ENCODE measurements at regions not wholly inside any gene's neighbourhood (a gene's known extent, or its start where the extent isn't known, plus 50 kb on each side); places are given as distances from the start of the nearest gene placed in this dataset.
"Not testable (repeated sequence)": the region's sequence is repeated elsewhere in the genome, so short reads cannot be mapped to it uniquely, and the experiment has no call there.

- TF ChIP-seq ZNF331 (CRISPR knock-in tag; IDR thresholded peaks at IDR 0.05; ENCODE audit: low read depth) (no peak), EZH2phosphoT487 (IDR thresholded peaks at IDR 0.05; ENCODE audit: unreplicated experiment) (no peak)
These were observed 159.0 kb downstream of the ZFP36L2 start (continued) for GRCh38 chr2:43067254-43068040.

GRCh38 chr2:43066541-43067253 lies 159.7 kb downstream of the ZFP36L2 start:
- not testable (repeated sequence) for H3K4me1 Mint-ChIP-seq; H2AFZ ChIP-seq; H3K27ac ChIP-seq (ENCODE audit: low read depth); H3K4me1 ChIP-seq (ENCODE audit: insufficient read depth); H3K27me3 Mint-ChIP-seq (ENCODE audit: insufficient read depth, low read depth, poor library complexity); H3K4me3 ChIP-seq; ATAC-seq; H3K4me3 Mint-ChIP-seq; H4K20me1 ChIP-seq (replicated peaks; ENCODE audit: insufficient read depth); H3F3A ChIP-seq (replicated peaks; ENCODE audit: low read depth); DNase-seq (ENCODE audit: low spot score); H3K9me2 ChIP-seq (ENCODE audit: insufficient read depth); H3K27ac Mint-ChIP-seq; H3K4me2 ChIP-seq; H3K27me3 ChIP-seq (ENCODE audit: insufficient read depth); H3K79me2 ChIP-seq (replicated peaks; ENCODE audit: insufficient read depth); H3K36me3 ChIP-seq (ENCODE audit: insufficient read depth)
- Mint-ChIP-seq H3K36me3 (ENCODE audit: low read depth) (peaks cover 12% of the 10 kb centered on the region), H3K9me3 (peaks cover 15% of the 10 kb centered on the region)

- no peak overlapping the region for H3K27ac ChIP-seq (ENCODE audit: low read depth)
- H3K9me2 ChIP-seq (ENCODE audit: insufficient read depth), result no peaks in the 10 kb centered on the region
- TF ChIP-seq NANOG (IDR thresholded peaks at IDR 0.05; ENCODE audit: borderline replicate concordance), result no peak
- no peak for TF ChIP-seq ETS1 (IDR thresholded peaks at IDR 0.05)
- TF ChIP-seq JUNB (IDR thresholded peaks at IDR 0.05; ENCODE audit: unreplicated experiment), result no peak
- TF ChIP-seq, protein P1, sequence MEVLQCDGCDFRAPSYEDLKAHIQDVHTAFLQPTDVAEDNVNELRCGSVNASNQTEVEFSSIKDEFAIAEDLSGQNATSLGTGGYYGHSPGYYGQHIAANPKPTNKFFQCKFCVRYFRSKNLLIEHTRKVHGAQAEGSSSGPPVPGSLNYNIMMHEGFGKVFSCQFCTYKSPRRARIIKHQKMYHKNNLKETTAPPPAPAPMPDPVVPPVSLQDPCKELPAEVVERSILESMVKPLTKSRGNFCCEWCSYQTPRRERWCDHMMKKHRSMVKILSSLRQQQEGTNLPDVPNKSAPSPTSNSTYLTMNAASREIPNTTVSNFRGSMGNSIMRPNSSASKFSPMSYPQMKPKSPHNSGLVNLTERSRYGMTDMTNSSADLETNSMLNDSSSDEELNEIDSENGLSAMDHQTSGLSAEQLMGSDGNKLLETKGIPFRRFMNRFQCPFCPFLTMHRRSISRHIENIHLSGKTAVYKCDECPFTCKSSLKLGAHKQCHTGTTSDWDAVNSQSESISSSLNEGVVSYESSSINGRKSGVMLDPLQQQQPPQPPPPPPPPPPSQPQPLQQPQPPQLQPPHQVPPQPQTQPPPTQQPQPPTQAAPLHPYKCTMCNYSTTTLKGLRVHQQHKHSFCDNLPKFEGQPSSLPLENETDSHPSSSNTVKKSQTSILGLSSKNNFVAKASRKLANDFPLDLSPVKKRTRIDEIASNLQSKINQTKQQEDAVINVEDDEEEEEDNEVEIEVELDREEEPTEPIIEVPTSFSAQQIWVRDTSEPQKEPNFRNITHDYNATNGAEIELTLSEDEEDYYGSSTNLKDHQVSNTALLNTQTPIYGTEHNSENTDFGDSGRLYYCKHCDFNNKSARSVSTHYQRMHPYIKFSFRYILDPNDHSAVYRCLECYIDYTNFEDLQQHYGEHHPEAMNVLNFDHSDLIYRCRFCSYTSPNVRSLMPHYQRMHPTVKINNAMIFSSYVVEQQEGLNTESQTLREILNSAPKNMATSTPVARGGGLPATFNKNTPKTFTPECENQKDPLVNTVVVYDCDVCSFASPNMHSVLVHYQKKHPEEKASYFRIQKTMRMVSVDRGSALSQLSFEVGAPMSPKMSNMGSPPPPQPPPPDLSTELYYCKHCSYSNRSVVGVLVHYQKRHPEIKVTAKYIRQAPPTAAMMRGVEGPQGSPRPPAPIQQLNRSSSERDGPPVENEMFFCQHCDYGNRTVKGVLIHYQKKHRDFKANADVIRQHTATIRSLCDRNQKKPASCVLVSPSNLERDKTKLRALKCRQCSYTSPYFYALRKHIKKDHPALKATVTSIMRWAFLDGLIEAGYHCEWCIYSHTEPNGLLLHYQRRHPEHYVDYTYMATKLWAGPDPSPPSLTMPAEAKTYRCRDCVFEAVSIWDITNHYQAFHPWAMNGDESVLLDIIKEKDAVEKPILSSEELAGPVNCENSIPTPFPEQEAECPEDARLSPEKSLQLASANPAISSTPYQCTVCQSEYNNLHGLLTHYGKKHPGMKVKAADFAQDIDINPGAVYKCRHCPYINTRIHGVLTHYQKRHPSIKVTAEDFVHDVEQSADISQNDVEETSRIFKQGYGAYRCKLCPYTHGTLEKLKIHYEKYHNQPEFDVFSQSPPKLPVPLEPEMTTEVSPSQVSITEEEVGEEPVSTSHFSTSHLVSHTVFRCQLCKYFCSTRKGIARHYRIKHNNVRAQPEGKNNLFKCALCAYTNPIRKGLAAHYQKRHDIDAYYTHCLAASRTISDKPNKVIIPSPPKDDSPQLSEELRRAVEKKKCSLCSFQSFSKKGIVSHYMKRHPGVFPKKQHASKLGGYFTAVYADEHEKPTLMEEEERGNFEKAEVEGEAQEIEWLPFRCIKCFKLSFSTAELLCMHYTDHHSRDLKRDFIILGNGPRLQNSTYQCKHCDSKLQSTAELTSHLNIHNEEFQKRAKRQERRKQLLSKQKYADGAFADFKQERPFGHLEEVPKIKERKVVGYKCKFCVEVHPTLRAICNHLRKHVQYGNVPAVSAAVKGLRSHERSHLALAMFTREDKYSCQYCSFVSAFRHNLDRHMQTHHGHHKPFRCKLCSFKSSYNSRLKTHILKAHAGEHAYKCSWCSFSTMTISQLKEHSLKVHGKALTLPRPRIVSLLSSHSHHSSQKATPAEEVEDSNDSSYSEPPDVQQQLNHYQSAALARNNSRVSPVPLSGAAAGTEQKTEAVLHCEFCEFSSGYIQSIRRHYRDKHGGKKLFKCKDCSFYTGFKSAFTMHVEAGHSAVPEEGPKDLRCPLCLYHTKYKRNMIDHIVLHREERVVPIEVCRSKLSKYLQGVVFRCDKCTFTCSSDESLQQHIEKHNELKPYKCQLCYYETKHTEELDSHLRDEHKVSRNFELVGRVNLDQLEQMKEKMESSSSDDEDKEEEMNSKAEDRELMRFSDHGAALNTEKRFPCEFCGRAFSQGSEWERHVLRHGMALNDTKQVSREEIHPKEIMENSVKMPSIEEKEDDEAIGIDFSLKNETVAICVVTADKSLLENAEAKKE (CRISPR knock-in tag; IDR thresholded peaks at IDR 0.05), result no peak
- no peak for TF ChIP-seq POLR2AphosphoS5 (IDR thresholded peaks at IDR 0.05; ENCODE audit: low read depth)
- no peak for TF ChIP-seq CREB1 (CRISPR knock-in tag; IDR thresholded peaks at IDR 0.05; ENCODE audit: low read depth)
- no peak for TF ChIP-seq ZNF331 (CRISPR knock-in tag; IDR thresholded peaks at IDR 0.05; ENCODE audit: low read depth)
- TF ChIP-seq, protein P2, sequence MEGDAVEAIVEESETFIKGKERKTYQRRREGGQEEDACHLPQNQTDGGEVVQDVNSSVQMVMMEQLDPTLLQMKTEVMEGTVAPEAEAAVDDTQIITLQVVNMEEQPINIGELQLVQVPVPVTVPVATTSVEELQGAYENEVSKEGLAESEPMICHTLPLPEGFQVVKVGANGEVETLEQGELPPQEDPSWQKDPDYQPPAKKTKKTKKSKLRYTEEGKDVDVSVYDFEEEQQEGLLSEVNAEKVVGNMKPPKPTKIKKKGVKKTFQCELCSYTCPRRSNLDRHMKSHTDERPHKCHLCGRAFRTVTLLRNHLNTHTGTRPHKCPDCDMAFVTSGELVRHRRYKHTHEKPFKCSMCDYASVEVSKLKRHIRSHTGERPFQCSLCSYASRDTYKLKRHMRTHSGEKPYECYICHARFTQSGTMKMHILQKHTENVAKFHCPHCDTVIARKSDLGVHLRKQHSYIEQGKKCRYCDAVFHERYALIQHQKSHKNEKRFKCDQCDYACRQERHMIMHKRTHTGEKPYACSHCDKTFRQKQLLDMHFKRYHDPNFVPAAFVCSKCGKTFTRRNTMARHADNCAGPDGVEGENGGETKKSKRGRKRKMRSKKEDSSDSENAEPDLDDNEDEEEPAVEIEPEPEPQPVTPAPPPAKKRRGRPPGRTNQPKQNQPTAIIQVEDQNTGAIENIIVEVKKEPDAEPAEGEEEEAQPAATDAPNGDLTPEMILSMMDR (conservative IDR thresholded peaks at IDR 0.05; ENCODE audit: low read depth in 2 of 2), result no peak
- no peak for TF ChIP-seq STAT1 (IDR thresholded peaks at IDR 0.05; ENCODE audit: unreplicated experiment)
These were observed 160.5 kb downstream of the ZFP36L2 start for GRCh38 chr2:43065871-43066270.

More at GRCh38 chr2:43065871-43066270, 160.5 kb downstream of the ZFP36L2 start:
- Histone ChIP-seq H3K79me2 (replicated peaks; ENCODE audit: insufficient read depth) (no peaks in the 10 kb centered on the region), H3K27me3 (ENCODE audit: insufficient read depth) (0 out of 2 replicates have a peak, but pooled peaks cover 4% of the 10 kb centered on the region), H3K4me3 (no peak overlapping the region), H3K4me2 (no peak overlapping the region), H3F3A (replicated peaks; ENCODE audit: low read depth) (no peaks in the 10 kb centered on the region), H3K36me3 (ENCODE audit: insufficient read depth) (peaks cover 5% of the 10 kb centered on the region), H2AFZ (no peak overlapping the region), H3K4me1 (ENCODE audit: insufficient read depth) (peaks cover 8% of the 10 kb centered on the region), H4K20me1 (replicated peaks; ENCODE audit: insufficient read depth) (no peaks in the 10 kb centered on the region)
- peaks cover 12% of the 10 kb centered on the region for H3K36me3 Mint-ChIP-seq (ENCODE audit: low read depth)
- no peak overlapping the region for H3K27ac Mint-ChIP-seq
- no peak for DNase-seq (ENCODE audit: low spot score)
- no peak for ATAC-seq
- H3K4me3 Mint-ChIP-seq, result no peak overlapping the region
- peaks cover 7% of the 10 kb centered on the region for H3K27me3 Mint-ChIP-seq (ENCODE audit: insufficient read depth, low read depth, poor library complexity)
- peaks cover 5% of the 10 kb centered on the region for H3K4me1 Mint-ChIP-seq
- H3K9me3 Mint-ChIP-seq, result peaks cover 23% of the 10 kb centered on the region

Data from GM23338 (cell line).